WTC11 (cell line): ENCODE measurements at regions not wholly inside any gene's neighbourhood (a gene's known extent, or its start where the extent isn't known, plus 50 kb on each side); places are given as distances from the start of the nearest gene placed in this dataset.

Experiments used
- ATAC-seq: fragments of 200-7000 bp; cut with Tn5 transposase; 2 replicates; pipeline ENCODE4 v1.10.0; 2021; ENCODE audit warnings: mild to moderate bottlenecking, moderate library complexity
- CTCF ChIA-PET: fragments of 300-600 bp; sonication (Branson Sonifier 250); formaldehyde crosslinking; loops from one replicate; lab custom pipeline; 2021; ENCODE audit warnings: antibody characterized with exemption; lab: Charles Lee
- POLR2A ChIA-PET: fragments of 350-600 bp; sonication (Branson Sonifier 250); formaldehyde crosslinking; loops from one replicate; lab custom pipeline; 2021; ENCODE audit warnings: antibody characterized with exemption; lab: Charles Lee
- DNase-seq: peaks from one replicate; pipeline ENCODE4 v3.0.0; 2021; ENCODE audit warnings: low spot score
- H3K27ac Mint-ChIP-seq: 2 replicates; pipeline ENCODE4 v1.8.0; 2021; ENCODE audit warnings: mixed read lengths
- H3K27me3 Mint-ChIP-seq: 2 replicates; pipeline ENCODE4 v1.8.0; 2021; ENCODE audit warnings: low read depth, mild to moderate bottlenecking, moderate library complexity, mixed read lengths
- H3K36me3 Mint-ChIP-seq: 2 replicates; pipeline ENCODE4 v1.8.0; 2021; ENCODE audit warnings: mixed read lengths
- H3K4me1 Mint-ChIP-seq: 2 replicates; pipeline ENCODE4 v1.8.0; 2022; ENCODE audit warnings: mixed read lengths
- H3K4me3 Mint-ChIP-seq: 2 replicates; pipeline ENCODE4 v1.8.0; 2021; ENCODE audit warnings: mild to moderate bottlenecking, moderate library complexity, mixed read lengths
- H3K9me3 Mint-ChIP-seq: 2 replicates; pipeline ENCODE4 v1.8.0; 2021; ENCODE audit warnings: mixed read lengths
- FOXP1 ChIP-seq: sonication (generic); formaldehyde crosslinking; IDR thresholded peaks from 2 replicates; pipeline ENCODE4 v1.8.0; 2022; ENCODE audit warnings: missing genetic modification reagents, mild to moderate bottlenecking, moderate library complexity, borderline replicate concordance
- HMGA2 ChIP-seq: fragments of 250-450 bp; sonication (Bioruptor Pico); IDR thresholded peaks from 2 replicates; pipeline ENCODE4 v1.4.0; 2021; ENCODE audit warnings: mild to moderate bottlenecking, moderate library complexity
- JAZF1 ChIP-seq: fragments of 250-450 bp; sonication (Bioruptor Pico); IDR thresholded peaks from 2 replicates; pipeline ENCODE4 v1.9.0; 2021; ENCODE audit warnings: moderate library complexity, mild to moderate bottlenecking, inconsistent platforms
- KAT7 ChIP-seq: sonication (generic); formaldehyde crosslinking; IDR thresholded peaks from 2 replicates; pipeline ENCODE4 v1.8.1; 2023; ENCODE audit warnings: missing genetic modification reagents, mild to moderate bottlenecking, borderline replicate concordance
- MXD4 ChIP-seq: fragments of 250-450 bp; sonication (Bioruptor Pico); IDR thresholded peaks from 2 replicates; pipeline ENCODE4 v1.8.0; 2021; ENCODE audit warnings: mild to moderate bottlenecking, moderate library complexity, borderline replicate concordance
- NFYB ChIP-seq: sonication (generic); formaldehyde crosslinking; conservative IDR thresholded peaks from 2 replicates; pipeline ENCODE4 v1.8.0; 2022; ENCODE audit warnings: low read depth, missing genetic modification reagents
- NR3C1 ChIP-seq: sonication (generic); formaldehyde crosslinking; conservative IDR thresholded peaks from 2 replicates; pipeline ENCODE4 v1.8.1; 2023; ENCODE audit warnings: low read depth, mild to moderate bottlenecking, missing genetic modification reagents
- SOX15 ChIP-seq: fragments of 250-450 bp; sonication (Bioruptor Pico); IDR thresholded peaks from 2 replicates; pipeline ENCODE4 v1.9.0; 2021; ENCODE audit warnings: mild to moderate bottlenecking
- TCF7 ChIP-seq: sonication (generic); formaldehyde crosslinking; IDR thresholded peaks from 2 replicates; pipeline ENCODE4 v1.8.0; 2022; ENCODE audit warnings: mild to moderate bottlenecking, low read depth, missing genetic modification reagents, moderate library complexity
- ZBTB21 ChIP-seq: sonication (generic); formaldehyde crosslinking; IDR thresholded peaks from 2 replicates; pipeline ENCODE4 v1.8.1; 2023; ENCODE audit warnings: mild to moderate bottlenecking, missing genetic modification reagents, borderline replicate concordance
- ZNF121 ChIP-seq: sonication (generic); formaldehyde crosslinking; IDR thresholded peaks from 2 replicates; pipeline ENCODE4 v1.8.0; 2023; ENCODE audit warnings: missing genetic modification reagents
- TF ChIP-seq, protein P1 (sequence below): fragments of 250-450 bp; sonication (Bioruptor Pico); IDR thresholded peaks from 2 replicates; pipeline ENCODE4 v1.9.0; 2021; ENCODE audit warnings: mild to moderate bottlenecking, borderline replicate concordance
- TF ChIP-seq, protein P2 (sequence below): sonication (generic); formaldehyde crosslinking; IDR thresholded peaks from 2 replicates; pipeline ENCODE4 v1.8.0; 2022; ENCODE audit warnings: mild to moderate bottlenecking, missing genetic modification reagents
- TF ChIP-seq, protein P3 (sequence below): sonication (generic); formaldehyde crosslinking; conservative IDR thresholded peaks from 2 replicates; pipeline ENCODE4 v1.8.1; 2022; ENCODE audit warnings: mild to moderate bottlenecking, missing genetic modification reagents
- TF ChIP-seq, protein P4 (sequence below): sonication (generic); formaldehyde crosslinking; IDR thresholded peaks from 2 replicates; pipeline ENCODE4 v1.8.1; 2023; ENCODE audit warnings: mild to moderate bottlenecking, moderate library complexity, missing genetic modification reagents
- TF ChIP-seq, protein P5 (sequence below): sonication (generic); formaldehyde crosslinking; IDR thresholded peaks from 2 replicates; pipeline ENCODE4 v1.8.1; 2023; ENCODE audit warnings: mild to moderate bottlenecking, missing genetic modification reagents, moderate library complexity
- TF ChIP-seq, protein P6 (sequence below): sonication (generic); formaldehyde crosslinking; IDR thresholded peaks from 2 replicates; pipeline ENCODE4 v1.8.0; 2023; ENCODE audit warnings: mild to moderate bottlenecking, missing genetic modification reagents
- TF ChIP-seq, protein P7 (sequence below): sonication (generic); formaldehyde crosslinking; IDR thresholded peaks from 2 replicates; pipeline ENCODE4 v1.8.1; 2022; ENCODE audit warnings: mild to moderate bottlenecking, missing genetic modification reagents, moderate library complexity, borderline replicate concordance
- TF ChIP-seq, protein P8 (sequence below): fragments of 250-450 bp; sonication (Bioruptor Pico); conservative IDR thresholded peaks from 2 replicates; pipeline ENCODE4 v1.9.0; 2021; ENCODE audit warnings: mild to moderate bottlenecking
- TF ChIP-seq, protein P9 (sequence below): sonication (generic); formaldehyde crosslinking; IDR thresholded peaks from 2 replicates; pipeline ENCODE4 v1.8.1; 2023; ENCODE audit warnings: mild to moderate bottlenecking, missing genetic modification reagents, borderline replicate concordance

DNA sequence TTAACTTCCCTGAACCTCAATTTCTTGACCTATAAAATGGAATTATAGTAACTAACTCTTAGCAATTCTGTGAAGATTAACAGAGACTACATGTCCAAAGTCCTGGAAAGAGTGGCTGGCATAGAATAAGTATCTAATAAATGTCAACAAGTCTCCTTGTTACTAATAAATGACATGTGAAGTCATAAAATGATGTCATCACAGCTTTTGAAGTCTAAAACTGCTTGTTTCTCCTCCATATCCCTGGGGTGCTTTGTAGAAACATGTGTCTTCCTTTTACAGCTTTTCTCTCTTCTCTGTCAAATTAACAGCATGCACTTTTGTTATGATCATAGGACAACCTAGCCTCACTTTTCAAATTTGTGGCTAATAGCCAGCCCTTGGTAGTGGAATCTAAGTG lies 510.2 kb downstream of the NTRK3 start:
- TF ChIP-seq, protein P1, sequence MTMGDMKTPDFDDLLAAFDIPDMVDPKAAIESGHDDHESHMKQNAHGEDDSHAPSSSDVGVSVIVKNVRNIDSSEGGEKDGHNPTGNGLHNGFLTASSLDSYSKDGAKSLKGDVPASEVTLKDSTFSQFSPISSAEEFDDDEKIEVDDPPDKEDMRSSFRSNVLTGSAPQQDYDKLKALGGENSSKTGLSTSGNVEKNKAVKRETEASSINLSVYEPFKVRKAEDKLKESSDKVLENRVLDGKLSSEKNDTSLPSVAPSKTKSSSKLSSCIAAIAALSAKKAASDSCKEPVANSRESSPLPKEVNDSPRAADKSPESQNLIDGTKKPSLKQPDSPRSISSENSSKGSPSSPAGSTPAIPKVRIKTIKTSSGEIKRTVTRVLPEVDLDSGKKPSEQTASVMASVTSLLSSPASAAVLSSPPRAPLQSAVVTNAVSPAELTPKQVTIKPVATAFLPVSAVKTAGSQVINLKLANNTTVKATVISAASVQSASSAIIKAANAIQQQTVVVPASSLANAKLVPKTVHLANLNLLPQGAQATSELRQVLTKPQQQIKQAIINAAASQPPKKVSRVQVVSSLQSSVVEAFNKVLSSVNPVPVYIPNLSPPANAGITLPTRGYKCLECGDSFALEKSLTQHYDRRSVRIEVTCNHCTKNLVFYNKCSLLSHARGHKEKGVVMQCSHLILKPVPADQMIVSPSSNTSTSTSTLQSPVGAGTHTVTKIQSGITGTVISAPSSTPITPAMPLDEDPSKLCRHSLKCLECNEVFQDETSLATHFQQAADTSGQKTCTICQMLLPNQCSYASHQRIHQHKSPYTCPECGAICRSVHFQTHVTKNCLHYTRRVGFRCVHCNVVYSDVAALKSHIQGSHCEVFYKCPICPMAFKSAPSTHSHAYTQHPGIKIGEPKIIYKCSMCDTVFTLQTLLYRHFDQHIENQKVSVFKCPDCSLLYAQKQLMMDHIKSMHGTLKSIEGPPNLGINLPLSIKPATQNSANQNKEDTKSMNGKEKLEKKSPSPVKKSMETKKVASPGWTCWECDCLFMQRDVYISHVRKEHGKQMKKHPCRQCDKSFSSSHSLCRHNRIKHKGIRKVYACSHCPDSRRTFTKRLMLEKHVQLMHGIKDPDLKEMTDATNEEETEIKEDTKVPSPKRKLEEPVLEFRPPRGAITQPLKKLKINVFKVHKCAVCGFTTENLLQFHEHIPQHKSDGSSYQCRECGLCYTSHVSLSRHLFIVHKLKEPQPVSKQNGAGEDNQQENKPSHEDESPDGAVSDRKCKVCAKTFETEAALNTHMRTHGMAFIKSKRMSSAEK (CRISPR knock-in tag), result no peak
- TF ChIP-seq JAZF1, result no peak
- TF ChIP-seq, protein P2, sequence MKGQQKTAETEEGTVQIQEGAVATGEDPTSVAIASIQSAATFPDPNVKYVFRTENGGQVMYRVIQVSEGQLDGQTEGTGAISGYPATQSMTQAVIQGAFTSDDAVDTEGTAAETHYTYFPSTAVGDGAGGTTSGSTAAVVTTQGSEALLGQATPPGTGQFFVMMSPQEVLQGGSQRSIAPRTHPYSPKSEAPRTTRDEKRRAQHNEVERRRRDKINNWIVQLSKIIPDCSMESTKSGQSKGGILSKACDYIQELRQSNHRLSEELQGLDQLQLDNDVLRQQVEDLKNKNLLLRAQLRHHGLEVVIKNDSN (CRISPR knock-in tag), result no peak
- no peak for TF ChIP-seq TCF7
- TF ChIP-seq, protein P3, sequence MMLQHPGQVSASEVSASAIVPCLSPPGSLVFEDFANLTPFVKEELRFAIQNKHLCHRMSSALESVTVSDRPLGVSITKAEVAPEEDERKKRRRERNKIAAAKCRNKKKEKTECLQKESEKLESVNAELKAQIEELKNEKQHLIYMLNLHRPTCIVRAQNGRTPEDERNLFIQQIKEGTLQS (CRISPR knock-in tag), result no peak
- no peak for TF ChIP-seq KAT7 (CRISPR knock-in tag)
- TF ChIP-seq, protein P4, sequence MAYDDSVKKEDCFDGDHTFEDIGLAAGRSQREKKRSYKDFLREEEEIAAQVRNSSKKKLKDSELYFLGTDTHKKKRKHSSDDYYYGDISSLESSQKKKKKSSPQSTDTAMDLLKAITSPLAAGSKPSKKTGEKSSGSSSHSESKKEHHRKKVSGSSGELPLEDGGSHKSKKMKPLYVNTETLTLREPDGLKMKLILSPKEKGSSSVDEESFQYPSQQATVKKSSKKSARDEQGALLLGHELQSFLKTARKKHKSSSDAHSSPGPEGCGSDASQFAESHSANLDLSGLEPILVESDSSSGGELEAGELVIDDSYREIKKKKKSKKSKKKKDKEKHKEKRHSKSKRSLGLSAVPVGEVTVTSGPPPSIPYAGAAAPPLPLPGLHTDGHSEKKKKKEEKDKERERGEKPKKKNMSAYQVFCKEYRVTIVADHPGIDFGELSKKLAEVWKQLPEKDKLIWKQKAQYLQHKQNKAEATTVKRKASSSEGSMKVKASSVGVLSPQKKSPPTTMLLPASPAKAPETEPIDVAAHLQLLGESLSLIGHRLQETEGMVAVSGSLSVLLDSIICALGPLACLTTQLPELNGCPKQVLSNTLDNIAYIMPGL (CRISPR knock-in tag), result no peak
- no peak for TF ChIP-seq ZNF121 (CRISPR knock-in tag)
- no peak for TF ChIP-seq FOXP1 (CRISPR knock-in tag)
- TF ChIP-seq, protein P5, sequence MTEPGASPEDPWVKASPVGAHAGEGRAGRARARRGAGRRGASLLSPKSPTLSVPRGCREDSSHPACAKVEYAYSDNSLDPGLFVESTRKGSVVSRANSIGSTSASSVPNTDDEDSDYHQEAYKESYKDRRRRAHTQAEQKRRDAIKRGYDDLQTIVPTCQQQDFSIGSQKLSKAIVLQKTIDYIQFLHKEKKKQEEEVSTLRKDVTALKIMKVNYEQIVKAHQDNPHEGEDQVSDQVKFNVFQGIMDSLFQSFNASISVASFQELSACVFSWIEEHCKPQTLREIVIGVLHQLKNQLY (CRISPR knock-in tag), result no peak
- no peak for TF ChIP-seq NFYB (CRISPR knock-in tag)
- no peak for TF ChIP-seq HMGA2 (CRISPR knock-in tag)
- TF ChIP-seq SOX15 (CRISPR knock-in tag), result no peak
- no peak for TF ChIP-seq MXD4
- TF ChIP-seq, protein P6, sequence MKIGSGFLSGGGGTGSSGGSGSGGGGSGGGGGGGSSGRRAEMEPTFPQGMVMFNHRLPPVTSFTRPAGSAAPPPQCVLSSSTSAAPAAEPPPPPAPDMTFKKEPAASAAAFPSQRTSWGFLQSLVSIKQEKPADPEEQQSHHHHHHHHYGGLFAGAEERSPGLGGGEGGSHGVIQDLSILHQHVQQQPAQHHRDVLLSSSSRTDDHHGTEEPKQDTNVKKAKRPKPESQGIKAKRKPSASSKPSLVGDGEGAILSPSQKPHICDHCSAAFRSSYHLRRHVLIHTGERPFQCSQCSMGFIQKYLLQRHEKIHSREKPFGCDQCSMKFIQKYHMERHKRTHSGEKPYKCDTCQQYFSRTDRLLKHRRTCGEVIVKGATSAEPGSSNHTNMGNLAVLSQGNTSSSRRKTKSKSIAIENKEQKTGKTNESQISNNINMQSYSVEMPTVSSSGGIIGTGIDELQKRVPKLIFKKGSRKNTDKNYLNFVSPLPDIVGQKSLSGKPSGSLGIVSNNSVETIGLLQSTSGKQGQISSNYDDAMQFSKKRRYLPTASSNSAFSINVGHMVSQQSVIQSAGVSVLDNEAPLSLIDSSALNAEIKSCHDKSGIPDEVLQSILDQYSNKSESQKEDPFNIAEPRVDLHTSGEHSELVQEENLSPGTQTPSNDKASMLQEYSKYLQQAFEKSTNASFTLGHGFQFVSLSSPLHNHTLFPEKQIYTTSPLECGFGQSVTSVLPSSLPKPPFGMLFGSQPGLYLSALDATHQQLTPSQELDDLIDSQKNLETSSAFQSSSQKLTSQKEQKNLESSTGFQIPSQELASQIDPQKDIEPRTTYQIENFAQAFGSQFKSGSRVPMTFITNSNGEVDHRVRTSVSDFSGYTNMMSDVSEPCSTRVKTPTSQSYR (CRISPR knock-in tag), result no peak
- TF ChIP-seq, protein P7, sequence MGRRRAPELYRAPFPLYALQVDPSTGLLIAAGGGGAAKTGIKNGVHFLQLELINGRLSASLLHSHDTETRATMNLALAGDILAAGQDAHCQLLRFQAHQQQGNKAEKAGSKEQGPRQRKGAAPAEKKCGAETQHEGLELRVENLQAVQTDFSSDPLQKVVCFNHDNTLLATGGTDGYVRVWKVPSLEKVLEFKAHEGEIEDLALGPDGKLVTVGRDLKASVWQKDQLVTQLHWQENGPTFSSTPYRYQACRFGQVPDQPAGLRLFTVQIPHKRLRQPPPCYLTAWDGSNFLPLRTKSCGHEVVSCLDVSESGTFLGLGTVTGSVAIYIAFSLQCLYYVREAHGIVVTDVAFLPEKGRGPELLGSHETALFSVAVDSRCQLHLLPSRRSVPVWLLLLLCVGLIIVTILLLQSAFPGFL (CRISPR knock-in tag), result no peak
- TF ChIP-seq, protein P8, sequence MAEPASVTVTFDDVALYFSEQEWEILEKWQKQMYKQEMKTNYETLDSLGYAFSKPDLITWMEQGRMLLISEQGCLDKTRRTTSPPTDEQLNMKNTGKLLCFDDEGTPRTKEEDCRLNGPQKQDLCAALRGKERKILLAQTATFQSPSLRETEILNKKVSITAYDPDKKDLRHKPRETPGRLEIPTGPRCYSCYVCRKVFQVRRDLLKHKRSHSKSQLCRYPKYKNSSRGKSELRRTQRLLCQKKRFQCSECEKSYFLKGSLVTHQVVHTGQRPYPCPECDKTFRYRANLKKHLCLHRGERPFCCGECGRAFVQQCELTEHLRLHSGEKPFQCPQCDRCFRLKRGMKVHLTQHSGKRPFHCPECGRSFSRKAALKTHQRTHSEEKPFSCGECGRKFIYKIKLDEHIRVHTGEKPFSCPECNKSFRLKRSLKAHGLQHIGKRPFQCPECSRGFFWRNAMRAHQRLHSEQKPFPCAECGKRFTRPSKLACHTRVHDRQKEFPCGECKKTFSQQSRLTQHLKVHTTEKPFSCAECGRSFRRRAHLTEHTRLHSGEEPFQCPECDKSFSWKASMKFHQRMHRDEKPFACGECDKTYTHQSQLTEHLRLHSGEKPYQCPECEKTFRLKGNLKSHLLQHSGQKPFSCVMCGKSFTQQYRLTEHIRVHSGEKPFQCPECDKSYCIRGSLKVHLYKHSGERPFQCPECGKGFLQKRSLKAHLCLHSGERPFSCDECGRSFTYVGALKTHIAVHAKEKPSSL (CRISPR knock-in tag), result no peak
- TF ChIP-seq ZBTB21 (CRISPR knock-in tag), result no peak
- TF ChIP-seq NR3C1, result no peak
- TF ChIP-seq, protein P9, sequence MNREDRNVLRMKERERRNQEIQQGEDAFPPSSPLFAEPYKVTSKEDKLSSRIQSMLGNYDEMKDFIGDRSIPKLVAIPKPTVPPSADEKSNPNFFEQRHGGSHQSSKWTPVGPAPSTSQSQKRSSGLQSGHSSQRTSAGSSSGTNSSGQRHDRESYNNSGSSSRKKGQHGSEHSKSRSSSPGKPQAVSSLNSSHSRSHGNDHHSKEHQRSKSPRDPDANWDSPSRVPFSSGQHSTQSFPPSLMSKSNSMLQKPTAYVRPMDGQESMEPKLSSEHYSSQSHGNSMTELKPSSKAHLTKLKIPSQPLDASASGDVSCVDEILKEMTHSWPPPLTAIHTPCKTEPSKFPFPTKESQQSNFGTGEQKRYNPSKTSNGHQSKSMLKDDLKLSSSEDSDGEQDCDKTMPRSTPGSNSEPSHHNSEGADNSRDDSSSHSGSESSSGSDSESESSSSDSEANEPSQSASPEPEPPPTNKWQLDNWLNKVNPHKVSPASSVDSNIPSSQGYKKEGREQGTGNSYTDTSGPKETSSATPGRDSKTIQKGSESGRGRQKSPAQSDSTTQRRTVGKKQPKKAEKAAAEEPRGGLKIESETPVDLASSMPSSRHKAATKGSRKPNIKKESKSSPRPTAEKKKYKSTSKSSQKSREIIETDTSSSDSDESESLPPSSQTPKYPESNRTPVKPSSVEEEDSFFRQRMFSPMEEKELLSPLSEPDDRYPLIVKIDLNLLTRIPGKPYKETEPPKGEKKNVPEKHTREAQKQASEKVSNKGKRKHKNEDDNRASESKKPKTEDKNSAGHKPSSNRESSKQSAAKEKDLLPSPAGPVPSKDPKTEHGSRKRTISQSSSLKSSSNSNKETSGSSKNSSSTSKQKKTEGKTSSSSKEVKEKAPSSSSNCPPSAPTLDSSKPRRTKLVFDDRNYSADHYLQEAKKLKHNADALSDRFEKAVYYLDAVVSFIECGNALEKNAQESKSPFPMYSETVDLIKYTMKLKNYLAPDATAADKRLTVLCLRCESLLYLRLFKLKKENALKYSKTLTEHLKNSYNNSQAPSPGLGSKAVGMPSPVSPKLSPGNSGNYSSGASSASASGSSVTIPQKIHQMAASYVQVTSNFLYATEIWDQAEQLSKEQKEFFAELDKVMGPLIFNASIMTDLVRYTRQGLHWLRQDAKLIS, result no peak
- no peak overlapping the region for H3K27ac Mint-ChIP-seq
- no peaks in the 10 kb centered on the region for H3K27me3 Mint-ChIP-seq
- POLR2A ChIA-PET, result no interaction called here
- H3K4me1 Mint-ChIP-seq, result no peaks in the 10 kb centered on the region
- H3K36me3 Mint-ChIP-seq, result no peaks in the 10 kb centered on the region
- H3K9me3 Mint-ChIP-seq, result no peaks in the 10 kb centered on the region
- no peak overlapping the region for H3K4me3 Mint-ChIP-seq
- no peak for DNase-seq
- ATAC-seq, result no peak
- CTCF ChIA-PET, result no interaction called here
